DMS114 treated with DMSO at 0.1 percent for 48 hours (cell line): ENCODE measurements at regions not wholly inside any gene's neighbourhood (a gene's known extent, or its start where the extent isn't known, plus 50 kb on each side); places are given as distances from the start of the nearest gene placed in this dataset.
"Not testable (repeated sequence)": the region's sequence is repeated elsewhere in the genome, so short reads cannot be mapped to it uniquely, and the experiment has no call there.

Source experiments
- DNase-seq: peaks from one replicate; lab custom pipeline; 2025; ENCODE audit not compliant: unreplicated experiment; lab: John Stamatoyannopoulos, UW

DNA sequence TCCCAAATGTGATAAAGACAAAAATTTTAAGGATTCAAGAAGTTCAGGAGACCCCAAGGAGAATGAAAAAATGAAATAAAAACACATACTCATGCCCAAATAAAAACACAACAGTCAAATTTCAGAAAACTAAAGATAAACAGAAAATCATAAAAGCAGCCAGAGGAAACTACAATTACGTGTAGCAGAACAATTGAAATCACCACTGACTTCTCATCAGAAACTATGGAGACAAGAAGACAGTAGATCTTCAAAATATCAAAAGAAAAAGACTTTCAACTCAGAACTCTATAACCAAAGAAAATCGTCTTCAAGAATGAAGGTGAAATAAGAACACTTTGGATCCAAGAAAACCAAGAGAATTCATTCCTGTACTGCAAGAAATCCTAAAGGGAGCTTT is 54.9 kb downstream of the DIO3 start:
- no peak for DNase-seq

DNA sequence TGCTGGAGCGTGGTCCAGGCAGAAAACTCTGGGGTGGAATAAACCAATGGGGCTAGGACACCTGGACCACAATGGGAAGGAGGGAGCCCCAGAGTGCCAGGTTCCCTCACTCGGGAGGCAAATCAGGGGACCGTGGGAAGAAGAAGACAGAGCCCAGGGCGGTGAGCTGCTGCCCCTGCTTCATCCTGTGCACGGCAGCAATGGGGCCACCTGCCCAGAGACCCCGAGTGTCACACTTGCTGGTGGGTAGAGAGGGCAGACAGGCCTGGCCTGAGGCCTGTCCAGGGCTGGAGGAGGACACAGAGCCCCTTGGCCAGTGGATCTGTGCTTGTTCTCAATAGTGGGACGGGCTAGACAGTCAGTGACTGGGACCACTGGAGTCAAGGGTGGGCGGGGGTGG is 58.2 kb downstream of the DIO3 start:
- no peak for DNase-seq

DNA sequence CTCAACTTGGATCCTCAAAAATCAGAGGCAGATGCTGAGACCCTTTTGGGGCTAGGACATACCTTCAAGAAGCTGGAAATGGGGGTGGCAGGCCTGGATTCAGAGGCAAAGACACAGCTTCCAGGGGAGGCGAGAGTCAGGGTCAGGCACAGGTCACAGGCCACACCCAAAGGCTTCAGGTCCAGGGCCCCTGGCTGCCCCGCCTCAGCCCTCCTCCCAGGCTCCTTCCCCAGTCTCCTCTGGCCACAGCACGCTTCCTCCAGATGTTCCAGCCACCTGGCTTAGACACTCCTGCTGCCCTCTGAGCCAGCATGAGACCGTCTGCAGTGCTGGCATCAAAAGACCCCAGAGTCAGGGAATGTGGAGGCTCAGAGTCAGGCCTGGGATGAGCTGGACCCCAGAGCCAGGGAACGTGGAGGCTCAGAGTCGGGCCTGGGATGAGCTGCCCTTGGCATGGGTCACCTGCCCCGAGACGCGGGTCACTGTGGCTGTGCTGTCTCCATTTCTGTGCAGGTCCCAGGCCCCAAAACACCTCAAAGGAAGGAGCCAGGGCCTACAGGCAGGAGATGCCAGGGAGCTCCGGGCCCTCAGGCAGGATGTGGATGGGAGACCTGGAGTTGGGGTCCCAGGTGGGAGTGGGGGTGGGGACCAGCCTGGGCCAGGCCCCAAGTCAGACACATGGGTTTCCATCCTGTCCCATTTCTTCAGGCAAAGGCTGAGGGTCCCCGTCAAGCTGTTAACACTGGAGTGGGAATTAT is 58.9 kb downstream of the DIO3 start:
- DNase-seq, result no peak

DNA sequence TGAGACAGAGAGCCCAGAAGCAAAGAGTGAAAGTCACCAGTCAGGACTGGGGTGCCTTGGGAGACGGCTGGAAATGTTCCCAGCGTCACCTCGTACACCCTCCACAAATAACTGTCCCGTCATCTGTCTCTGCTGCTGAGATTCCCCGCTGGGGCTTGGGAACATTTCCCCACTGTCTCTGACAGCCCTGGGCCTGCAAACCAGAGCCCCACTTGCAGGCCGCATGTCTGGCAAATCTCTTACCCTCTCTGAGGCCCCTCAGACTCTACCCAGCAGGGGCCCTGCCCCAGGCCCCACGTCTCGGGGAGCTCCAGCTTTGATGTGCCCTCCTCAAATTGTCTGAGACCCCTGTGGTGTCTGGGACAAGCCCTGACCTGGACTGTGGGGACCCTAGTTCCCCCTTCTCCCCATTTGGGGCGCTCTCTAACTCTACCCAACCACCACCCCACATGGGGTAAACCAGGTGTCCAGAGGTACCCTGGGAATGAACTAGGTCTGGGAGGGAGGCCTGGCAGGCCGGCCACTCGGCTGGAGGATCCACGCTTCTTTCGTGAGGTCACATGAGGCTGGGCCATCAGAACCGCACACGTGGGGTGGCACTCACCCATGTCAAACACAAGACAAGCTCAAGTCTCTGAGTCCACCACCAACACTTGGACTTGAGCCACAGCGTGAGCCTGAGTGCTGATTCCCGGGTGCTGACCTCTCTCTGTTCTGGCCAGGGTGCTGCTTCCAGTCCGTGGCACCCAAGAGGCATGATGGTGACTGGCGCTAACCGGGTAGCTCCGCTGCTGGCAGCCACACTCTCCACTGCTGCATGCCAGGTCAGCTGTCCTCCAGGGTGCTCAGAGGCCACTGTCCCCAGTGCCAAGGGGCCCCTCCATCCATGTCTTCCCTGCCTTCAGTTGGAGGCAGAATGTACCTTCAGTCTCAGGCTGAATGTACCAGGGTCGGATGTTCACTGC is 59.8 kb downstream of the DIO3 start:
- no peak for DNase-seq

DNA sequence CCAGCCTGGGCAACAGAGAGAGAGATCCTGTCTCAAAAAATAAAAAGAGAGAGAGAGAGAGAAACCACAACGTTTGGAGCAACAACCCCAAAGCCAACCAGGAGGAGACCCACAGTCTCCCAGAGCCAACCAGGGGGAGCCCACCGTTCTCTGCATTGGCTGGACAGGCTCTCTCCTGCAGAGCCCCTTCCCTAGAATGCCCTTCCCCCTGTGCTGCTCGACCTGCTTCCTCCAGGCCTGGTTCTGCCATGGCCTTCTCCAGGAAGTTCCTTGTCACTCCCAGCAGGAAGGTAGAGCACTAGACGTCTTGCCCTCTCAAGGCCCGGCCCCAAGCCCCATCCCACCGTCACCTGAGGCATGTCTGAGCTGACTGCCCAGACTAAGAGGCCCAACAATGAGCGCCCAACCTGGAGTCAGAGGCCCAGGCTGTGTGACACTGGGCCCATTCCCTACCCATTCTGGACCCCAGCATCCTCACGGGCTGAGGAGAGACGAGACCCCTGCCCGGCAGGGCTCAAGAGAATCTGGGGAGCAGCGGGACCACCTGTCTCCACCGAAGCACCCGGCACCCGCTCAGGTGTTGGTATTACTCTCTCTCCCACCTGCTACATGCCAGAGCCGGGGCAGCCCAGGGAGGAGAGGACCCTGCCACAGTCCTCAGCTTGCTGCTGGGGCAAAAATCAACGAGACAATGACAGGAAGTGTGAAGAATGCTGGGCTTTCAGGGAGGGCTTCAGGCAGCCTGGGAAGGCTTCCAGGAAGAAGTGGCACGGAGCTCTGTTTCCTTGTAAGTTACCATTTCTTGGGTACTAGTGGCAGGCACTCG is 61.2 kb downstream of the DIO3 start:
- no peak for DNase-seq

DNA sequence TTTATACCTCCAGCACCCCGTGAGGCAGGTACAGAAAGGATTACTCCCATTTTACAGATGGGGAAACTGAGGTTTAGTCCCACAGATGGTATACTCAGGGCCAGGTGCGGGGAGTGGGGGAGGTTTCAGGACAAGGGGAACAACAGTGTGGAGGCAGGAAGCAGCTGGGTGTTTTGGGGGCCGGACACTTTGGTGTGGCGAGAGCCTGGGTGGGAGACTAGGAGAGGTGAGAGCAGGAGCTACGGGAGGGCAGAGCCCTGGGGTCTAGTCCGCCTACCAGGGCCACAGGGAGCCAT is 61.7 kb downstream of the DIO3 start:
- DNase-seq, result no peak

DNA sequence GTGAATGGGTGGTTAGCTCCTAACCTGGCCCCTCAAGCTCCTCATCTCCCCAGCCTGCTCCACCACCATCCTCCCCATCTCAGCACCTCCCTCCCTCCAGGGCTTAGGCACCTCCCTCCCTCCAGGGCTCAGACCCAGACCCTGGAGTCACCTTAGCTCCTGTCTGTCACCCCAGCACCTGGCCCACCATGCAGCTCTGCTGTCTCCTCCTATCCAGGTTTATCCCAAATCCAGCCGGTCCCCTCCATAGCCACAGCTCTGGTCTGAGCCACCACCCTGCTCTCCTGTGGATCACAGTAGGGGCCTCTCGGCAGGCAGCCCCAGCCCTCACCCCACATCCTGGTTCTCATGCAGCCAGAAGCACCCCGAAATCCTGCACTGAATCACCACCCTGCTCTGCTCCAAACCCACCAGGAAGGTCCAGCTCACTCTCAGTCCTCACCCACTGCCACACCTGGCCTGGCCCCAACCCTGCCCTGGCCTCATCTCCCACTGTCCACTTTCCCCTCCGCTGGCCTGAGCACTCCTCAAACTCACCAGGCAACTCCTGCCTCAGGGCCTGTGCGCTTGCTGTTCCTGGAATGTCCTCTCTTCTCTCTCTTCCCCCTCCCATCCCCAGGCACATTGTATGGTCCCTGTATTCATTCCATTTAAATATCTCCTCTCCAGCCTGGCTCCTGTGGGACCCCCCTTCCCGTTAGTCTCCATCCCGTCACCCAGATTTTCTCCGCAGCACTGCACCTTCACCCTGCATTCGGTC is 62.6 kb downstream of the DIO3 start:
- DNase-seq, result no peak

DNA sequence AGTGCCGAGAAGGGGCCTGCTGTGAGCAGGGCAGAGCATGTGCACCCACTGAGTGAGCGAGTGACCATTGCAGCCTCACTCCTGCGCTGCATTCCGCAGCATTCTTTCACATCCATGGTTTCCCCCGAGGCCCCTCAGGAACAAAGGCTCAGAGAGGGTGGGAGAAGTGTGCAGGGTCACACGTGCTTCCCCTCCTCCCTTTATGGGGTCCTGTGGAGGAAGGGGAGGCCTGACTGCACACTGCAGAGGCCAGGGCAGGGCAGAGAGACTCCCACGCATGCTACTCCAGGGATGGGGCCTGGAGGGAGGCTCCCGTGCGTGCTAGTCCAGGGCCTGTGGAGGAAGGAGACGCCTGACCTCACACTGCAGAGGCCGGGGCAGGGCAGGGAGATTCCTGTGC is 63.2 kb downstream of the DIO3 start:
- no peak for DNase-seq

DNA sequence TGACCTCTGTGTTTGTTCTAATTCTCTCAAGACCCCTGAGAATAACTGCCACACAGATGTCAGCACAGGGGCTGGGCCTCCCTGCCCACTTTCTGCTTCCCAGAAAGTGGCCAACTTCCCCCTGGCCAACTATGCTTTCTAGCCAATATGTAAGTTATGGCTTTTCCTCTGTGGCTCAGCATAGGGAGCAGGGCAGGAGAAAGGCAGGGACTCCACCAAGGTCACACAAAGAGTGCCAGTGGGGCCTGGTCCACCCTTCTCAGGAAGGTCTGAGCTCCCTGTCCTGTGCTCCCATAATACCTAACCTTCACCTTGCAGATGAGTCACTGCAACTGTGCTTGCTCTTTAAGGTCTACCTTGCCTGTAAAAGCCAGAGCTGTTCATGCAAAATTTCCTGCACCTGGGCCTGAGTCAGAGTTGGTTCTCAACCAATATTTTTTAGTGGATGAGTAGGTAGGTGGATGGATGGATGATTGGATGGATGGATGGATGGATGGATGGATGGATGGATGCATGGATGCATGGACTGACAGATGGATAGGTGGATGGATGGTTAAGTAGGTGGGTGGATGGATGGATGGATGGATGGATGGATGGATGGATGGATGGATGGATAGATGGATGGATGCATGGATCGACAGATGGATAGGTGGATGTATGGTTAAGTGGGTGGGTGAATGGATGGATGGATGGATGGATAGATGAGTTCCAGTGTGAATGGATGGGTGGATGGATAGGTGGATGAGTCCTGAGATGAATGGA is 64.2 kb downstream of the DIO3 start:
- no peak for DNase-seq

DNA sequence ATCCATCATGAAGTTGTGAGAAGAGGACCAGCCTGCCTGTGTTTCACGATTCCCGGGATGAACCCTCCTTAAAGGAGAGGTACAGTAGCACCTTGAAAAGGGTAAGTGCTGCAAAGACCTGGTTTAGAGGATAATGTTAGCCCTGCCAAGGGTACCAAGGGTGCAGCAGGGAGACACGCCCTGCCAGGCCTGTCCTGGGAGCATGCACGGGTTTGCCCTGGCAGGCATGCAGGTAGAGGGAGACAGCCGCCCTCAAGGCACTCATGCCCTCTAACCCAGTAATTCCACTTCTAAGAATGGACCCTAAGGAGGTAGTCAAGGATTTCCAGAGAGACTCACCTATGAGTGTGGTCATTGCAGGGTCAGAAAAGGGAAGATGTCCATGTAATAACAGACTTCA is 65.0 kb downstream of the DIO3 start:
- DNase-seq, result no peak

DNA sequence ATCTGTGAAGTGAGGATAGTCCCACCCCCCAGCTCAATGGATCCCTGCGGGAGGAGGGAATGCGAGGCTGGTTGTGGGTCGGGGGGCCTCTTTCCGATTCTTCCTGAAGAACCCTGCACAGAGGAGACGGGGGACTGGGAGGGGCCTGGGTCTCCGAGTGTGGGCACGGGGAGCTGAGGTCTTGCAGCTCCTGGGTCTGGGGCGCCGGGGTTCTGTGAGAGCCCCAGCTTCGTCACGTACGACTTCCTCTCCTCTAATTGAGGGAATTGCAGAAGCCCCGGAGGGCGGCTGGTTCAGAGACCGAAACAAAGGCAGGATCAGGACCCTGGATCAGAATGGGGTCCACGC is 66.6 kb downstream of the DIO3 start:
- DNase-seq, result no peak

DNA sequence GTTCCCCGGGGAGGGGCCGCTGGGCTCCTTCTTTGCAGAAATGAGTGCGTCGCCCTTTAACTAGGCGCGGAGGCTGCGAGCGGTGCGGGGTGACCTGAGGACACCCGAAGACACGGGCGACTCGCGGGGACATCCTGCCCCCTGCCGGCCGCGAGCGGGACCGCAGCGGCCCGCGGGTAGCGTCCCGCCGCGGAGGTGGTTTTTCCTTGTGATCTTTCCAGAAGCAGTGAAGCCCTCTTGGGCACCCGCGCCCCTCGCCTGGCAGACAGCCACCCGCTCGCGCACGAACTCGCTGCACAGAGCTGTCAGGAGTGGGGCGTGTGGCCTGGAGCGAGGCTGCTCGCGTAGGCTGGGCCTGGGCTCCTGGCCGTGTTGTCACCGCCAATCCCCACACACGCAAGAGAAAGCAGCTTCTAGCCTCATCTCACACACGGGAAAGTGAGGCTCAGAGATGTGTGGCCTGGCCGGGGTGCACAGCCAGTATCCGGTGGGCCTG is 67.2 kb downstream of the DIO3 start:
- DNase-seq, result peak; percentile 39

DNA sequence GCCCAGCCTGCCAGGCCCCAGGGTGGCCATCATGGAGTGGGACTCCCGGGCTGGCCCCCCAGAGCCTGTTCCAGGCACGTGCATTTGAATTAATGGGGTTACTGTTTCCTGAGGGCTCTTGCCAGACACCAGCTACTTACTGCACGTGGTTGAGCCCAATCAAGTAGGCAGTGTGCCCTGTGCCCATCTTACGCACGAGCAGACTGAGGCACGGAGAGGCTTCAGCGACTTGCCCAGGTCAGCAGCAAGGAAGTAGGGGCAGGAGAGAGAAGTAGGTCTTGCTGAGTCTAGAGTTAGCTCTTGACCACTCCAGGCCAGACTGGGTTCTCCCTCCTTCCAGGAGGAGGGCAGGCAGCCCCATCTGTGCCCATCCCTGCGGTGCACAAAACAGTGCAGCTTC is 67.7 kb downstream of the DIO3 start:
- no peak for DNase-seq

DNA sequence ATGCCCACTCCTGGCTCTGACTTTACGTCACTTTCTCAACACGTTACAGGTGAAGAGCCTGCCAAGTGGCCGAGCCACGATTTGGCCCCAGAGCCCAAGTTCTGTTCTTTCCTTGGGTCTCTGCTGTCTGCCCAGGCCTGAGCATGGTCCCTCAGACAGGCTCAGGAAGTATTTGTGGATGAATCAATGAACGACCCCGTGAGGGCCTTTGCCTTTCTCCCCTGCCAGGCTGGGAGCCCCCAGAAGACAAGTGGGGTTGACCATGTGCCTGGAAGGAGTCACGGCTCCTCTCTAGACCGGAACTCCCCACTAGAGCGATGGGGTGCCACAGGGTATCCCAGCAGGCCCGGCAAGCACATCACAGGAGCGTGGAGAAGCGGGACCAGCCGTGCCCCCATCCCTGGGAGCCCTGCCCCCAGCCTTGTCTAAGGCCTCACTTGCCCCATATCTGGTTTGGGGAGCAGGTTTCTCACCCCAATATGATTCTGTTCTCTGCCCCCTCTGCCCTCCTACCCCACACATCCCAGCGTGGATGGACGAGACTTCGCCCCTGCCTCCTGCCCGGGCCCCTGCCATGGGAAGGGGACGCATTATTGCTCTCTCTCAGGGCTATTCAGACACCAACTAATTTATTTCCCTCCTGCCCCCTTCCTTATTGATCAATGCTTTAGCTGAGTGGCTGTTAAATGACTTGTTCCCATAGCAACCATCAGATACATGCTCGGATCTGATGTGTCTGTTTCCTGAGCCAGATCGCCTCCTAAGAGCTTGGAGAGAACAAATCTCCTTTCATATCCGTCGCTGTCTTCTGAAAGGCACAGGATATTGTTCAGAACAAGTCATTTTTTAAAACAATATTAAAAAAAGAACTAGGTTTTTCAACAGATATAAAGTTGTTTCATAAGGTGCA is 69.0 kb downstream of the DIO3 start:
- no peak for DNase-seq

DNA sequence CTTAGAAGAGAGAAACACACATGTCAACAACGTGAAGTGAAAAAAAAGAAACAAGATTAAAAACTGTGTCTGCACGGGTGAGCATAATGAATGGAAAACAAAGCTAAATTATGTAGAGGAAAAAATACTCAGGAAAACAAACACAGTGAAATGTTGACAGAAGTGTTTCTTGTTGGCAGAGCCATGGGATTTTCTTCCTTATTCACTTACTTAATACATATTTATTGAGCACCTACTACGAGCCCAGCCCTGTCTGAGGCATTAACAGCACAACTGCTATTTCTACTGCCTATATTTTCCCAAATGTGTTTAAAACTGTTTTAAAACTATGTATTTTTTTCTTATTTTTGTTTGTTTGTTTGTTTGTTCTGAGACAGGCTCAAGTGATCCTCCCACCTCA is 69.9 kb downstream of the DIO3 start:
- DNase-seq, result no peak

DNA sequence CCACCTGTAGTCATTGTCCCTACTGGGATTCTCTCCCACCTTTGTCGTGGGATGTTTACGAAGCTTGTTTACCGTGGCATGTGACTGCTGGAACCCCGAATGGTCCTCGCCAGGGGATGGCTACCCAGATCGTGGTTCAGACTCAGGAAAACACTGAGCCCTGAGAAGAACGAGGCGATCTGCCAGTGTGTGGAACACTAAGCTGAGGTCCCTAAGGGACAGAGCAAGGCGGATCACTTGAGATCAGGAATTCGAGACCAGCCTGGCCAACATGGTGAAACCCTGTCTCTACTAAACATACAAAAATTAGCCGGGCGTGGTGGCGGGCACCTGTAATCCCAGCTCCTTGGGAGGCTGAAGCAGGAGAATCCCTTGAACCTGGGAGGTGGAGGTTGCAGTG is 70.7 kb downstream of the DIO3 start:
- DNase-seq, result not testable (repeated sequence)

DNA sequence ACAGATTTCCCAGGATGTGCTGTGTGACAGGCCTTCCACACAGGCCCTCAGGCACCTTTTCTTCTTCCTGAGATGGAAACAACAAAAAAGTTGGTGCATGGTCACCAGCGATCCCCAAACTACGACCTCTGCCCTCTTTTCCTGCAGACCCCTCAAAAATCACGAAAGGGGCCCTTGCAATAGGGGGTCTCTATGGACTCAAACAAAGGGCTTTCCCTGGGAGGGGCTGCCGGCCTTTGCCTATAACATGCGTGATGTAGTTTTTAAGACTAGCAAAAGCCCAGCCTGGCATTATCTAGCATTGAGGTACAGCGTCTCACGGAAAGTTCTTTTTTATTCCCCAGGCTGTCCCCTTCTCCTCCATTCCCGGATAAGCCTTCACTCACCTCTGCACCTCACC is 71.2 kb downstream of the DIO3 start:
- DNase-seq, result no peak

DNA sequence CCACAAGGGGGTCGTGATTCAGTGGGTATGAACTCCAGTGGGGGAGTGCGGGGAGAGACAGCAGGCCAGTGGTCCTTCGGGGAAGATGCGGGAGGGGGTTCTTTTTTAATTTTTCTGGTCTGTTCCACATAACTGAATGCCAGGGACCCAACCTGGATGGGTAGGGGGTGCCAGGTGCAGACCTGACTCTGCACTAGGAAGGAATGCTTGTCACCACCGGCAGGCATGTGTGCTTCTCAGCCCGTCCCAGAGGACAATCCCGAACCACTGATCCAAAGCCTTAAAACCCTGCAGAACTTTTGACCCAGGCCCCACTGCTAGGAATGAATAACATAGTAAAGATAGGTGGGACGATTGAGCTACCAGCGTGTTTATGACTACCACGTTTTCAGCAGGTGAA is 72.0 kb downstream of the DIO3 start:
- no peak for DNase-seq

DNA sequence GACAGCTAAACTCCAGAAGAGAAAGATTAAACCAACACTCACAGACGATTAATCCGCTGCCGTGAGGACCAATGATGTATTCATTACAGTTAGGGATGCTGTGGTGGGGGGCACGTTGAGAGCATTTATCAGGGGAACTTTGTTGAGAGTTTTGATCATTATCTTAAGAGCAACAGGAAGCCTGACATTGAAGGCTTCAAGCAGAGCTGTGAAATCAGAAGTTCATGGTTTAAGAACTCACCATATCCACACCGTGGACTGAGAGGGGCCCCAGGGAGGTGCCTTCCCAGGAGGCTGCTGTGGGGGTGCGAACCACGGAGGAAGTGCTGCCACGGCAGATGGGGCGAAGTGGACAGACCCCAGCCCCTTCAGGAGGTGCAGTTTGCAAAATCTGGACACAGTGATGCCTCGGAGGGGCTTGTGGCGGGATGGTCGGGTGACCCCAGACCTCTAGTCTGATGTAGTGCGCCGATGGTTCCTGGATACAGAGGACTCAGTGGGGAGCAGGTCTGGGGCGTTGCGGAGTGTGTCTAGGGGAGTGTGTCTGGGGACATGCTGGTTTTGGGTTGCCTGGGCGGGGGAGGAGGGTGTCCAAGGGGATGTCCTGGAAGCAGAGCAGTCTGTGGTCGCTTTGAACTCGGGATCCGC is 73.0 kb downstream of the DIO3 start:
- no peak for DNase-seq
